Sigmoid colon (tissue), 4 donors: ENCODE measurements at regions not wholly inside any gene's neighbourhood (a gene's known extent, or its start where the extent isn't known, plus 50 kb on each side); places are given as distances from the start of the nearest gene placed in this dataset.

ENCODE experiments used
- CTCF ChIP-seq, 4 experiments: fragments of 450-650 bp in 3 of 4; fragments of 200-600 bp in 1 of 4; IDR thresholded peaks; one replicate each; pipeline ENCODE4 v1.5.1; 2016 to 2019; ENCODE audit warnings: antibody characterized with exemption in 4 of 4, mild to moderate bottlenecking in 3 of 4, moderate library complexity in 2 of 4
- POLR2AphosphoS5 ChIP-seq, 4 donors: sonication (generic); formaldehyde crosslinking; IDR thresholded peaks; one replicate each; pipeline ENCODE4 v1.6.1; 2017; ENCODE audit warnings: antibody characterized with exemption in 4 of 4

GRCh38 chr15:39362821-39363561 is 217.9 kb upstream of the THBS1 start:
- TF ChIP-seq CTCF (IDR thresholded peaks at IDR 0.05) (no peak), POLR2AphosphoS5 (IDR thresholded peaks at IDR 0.05) (no peak)
